DND-41 (cell line): ENCODE measurements at regions not wholly inside any gene's neighbourhood (a gene's known extent, or its start where the extent isn't known, plus 50 kb on each side); places are given as distances from the start of the nearest gene placed in this dataset.

Experiments used
- EZH2 ChIP-seq: IDR thresholded peaks from 3 replicates; pipeline ENCODE4 v1.6.1; 2012; ENCODE audit warnings: borderline replicate concordance, low read depth, mild to moderate bottlenecking, moderate library complexity, low read length, inconsistent platforms; ENCODE audit not compliant: severe bottlenecking
- TF ChIP-seq, protein P1 (sequence below): IDR thresholded peaks from 2 replicates; pipeline ENCODE4 v1.5.1; 2012; ENCODE audit warnings: borderline replicate concordance, low read length, moderate library complexity, mild to moderate bottlenecking; ENCODE audit not compliant: poor library complexity, severe bottlenecking; ENCODE audit errors: extremely low read depth

DNA sequence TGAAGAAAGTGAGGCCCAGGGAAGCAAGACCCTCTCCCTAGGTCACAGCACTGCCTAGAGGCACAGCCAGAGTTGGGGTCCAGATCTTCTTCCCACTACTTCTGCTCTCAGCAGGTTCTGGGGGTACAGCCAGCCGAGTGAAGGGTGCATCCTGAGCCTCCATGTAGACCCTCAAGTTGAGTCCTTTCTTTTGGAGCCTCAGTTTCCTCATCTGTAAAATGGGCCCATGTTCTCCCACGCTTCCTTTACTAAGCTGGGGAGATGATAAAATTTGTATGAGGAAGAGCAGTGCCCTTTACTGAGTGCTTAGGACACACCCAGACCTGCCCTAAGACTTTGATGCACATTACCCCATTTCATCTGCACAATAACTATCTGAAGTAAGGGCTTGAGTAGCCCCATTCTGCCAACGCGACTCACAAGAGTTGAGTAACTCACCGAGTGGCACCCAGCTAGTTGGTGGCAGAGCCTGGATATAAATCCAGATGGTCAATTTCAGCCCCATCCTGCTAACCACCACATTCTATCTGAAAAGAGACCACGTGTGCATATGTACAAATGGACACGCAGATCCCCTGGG is 64.3 kb upstream of the GGTA1 start:
- TF ChIP-seq, protein P1, sequence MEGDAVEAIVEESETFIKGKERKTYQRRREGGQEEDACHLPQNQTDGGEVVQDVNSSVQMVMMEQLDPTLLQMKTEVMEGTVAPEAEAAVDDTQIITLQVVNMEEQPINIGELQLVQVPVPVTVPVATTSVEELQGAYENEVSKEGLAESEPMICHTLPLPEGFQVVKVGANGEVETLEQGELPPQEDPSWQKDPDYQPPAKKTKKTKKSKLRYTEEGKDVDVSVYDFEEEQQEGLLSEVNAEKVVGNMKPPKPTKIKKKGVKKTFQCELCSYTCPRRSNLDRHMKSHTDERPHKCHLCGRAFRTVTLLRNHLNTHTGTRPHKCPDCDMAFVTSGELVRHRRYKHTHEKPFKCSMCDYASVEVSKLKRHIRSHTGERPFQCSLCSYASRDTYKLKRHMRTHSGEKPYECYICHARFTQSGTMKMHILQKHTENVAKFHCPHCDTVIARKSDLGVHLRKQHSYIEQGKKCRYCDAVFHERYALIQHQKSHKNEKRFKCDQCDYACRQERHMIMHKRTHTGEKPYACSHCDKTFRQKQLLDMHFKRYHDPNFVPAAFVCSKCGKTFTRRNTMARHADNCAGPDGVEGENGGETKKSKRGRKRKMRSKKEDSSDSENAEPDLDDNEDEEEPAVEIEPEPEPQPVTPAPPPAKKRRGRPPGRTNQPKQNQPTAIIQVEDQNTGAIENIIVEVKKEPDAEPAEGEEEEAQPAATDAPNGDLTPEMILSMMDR: no peak
- no peak for TF ChIP-seq EZH2
